IMR-90 (cell line): ENCODE measurements at regions not wholly inside any gene's neighbourhood (a gene's known extent, or its start where the extent isn't known, plus 50 kb on each side); places are given as distances from the start of the nearest gene placed in this dataset.

Experiments used
- ATAC-seq: fragments of 200-7000 bp; cut with Tn5 transposase; 2 replicates; pipeline ENCODE4 v1.9.1; 2020; ENCODE audit warnings: low read depth, mild to moderate bottlenecking, moderate library complexity
- BruUV-seq: library from RNA; stranded (reverse); fragments of 400-500 nt; replicated peaks from 2 replicates; lab custom pipeline; 2021; lab: Mats Ljungman, UMichigan
- CTCF ChIA-PET: fragments of 300-600 bp; formaldehyde crosslinking; extraction: SDS; loops from one replicate; lab custom pipeline; 2021; ENCODE audit warnings: antibody characterized with exemption; lab: Yijun Ruan, JAX
- POLR2A ChIA-PET: fragments of 300-600 bp; sonication (Branson Sonifier 250); formaldehyde crosslinking; loops from one replicate; lab custom pipeline; 2022; ENCODE audit warnings: antibody characterized with exemption; ENCODE audit not compliant: unreplicated experiment; lab: Charles Lee
- DNase-seq: peaks from one replicate; pipeline ENCODE4 v3.0.0; 2013
- H2AFZ ChIP-seq: replicated peaks from 2 replicates; pipeline ENCODE3; 2013; ENCODE audit warnings: low read length, mild to moderate bottlenecking; ENCODE audit not compliant: poor library complexity
- H2AK5ac ChIP-seq: 2 replicates; pipeline ENCODE4 v1.6.1; 2013; ENCODE audit warnings: low read depth, low read length, inconsistent platforms
- H2AK9ac ChIP-seq: replicated peaks from 2 replicates; pipeline ENCODE3; 2013; ENCODE audit warnings: mild to moderate bottlenecking, low read depth, low read length, moderate library complexity; ENCODE audit not compliant: poor library complexity
- H2BK120ac ChIP-seq: 2 replicates; pipeline ENCODE4 v1.6.1; 2013; ENCODE audit warnings: low read depth, low read length, inconsistent platforms
- H2BK15ac ChIP-seq: 3 replicates; pipeline ENCODE4 v1.6.1; 2013; ENCODE audit warnings: low read depth, low read length, inconsistent platforms
- H2BK20ac ChIP-seq: 2 replicates; pipeline ENCODE4 v1.6.1; 2013; ENCODE audit warnings: low read depth, mild to moderate bottlenecking, inconsistent platforms, low read length, moderate library complexity
- H2BK5ac ChIP-seq: 2 replicates; pipeline ENCODE4 v1.6.1; 2013; ENCODE audit warnings: mild to moderate bottlenecking, low read depth, low read length, inconsistent platforms; ENCODE audit not compliant: poor library complexity, severe bottlenecking
- H3K14ac ChIP-seq: replicated peaks from 2 replicates; pipeline ENCODE4 v1.6.1; 2013; ENCODE audit warnings: low read depth, low read length, inconsistent platforms
- H3K18ac ChIP-seq: 2 replicates; pipeline ENCODE4 v1.6.1; 2013; ENCODE audit warnings: low read depth, low read length, control low read depth
- H3K23ac ChIP-seq: 2 replicates; pipeline ENCODE4 v1.6.1; 2013; ENCODE audit warnings: low read depth, low read length, inconsistent platforms
- H3K27ac ChIP-seq: 2 replicates; pipeline ENCODE4 v1.5.1; 2013; ENCODE audit warnings: mild to moderate bottlenecking, control low read depth, low read length; ENCODE audit not compliant: insufficient read depth
- H3K27me3 ChIP-seq: 2 replicates; pipeline ENCODE4 v1.6.1; 2013; ENCODE audit warnings: low read length; ENCODE audit not compliant: control insufficient read depth, insufficient read depth
- H3K36me3 ChIP-seq: 2 replicates; pipeline ENCODE4 v1.6.1; 2013; ENCODE audit warnings: low read length, mixed read lengths; ENCODE audit not compliant: control insufficient read depth, insufficient read depth
- H3K4ac ChIP-seq: 2 replicates; pipeline ENCODE4 v1.6.1; 2013; ENCODE audit warnings: low read depth, low read length, inconsistent platforms
- H3K4me1 ChIP-seq: 2 replicates; pipeline ENCODE4 v1.6.1; 2013; ENCODE audit warnings: low read length, mixed read lengths; ENCODE audit not compliant: control insufficient read depth, insufficient read depth
- H3K4me2 ChIP-seq: 2 replicates; pipeline ENCODE4 v1.6.1; 2013; ENCODE audit warnings: low read depth, mild to moderate bottlenecking, control low read depth, low read length, moderate library complexity
- H3K4me3 ChIP-seq: 2 replicates; pipeline ENCODE4 v1.5.1; 2013; ENCODE audit warnings: low read depth, mild to moderate bottlenecking, control low read depth, low read length, moderate library complexity; ENCODE audit not compliant: insufficient read depth
- H3K56ac ChIP-seq: 2 replicates; pipeline ENCODE4 v1.6.1; 2013; ENCODE audit warnings: low read length, inconsistent platforms; ENCODE audit not compliant: insufficient read depth; ENCODE audit errors: extremely low read depth
- H3K79me1 ChIP-seq, 2 experiments: 2 replicates each; pipeline ENCODE4 v1.6.1; 2013; ENCODE audit warnings: low read length in 2 of 2, inconsistent platforms in 1 of 2, low read depth in 1 of 2
- H3K9ac ChIP-seq: 2 replicates; pipeline ENCODE4 v1.6.1; 2013; ENCODE audit warnings: low read depth, low read length, control low read depth
- H3K9me1 ChIP-seq: 2 replicates; pipeline ENCODE4 v1.6.1; 2013; ENCODE audit warnings: low read length, inconsistent platforms; ENCODE audit not compliant: insufficient read depth
- H3K9me3 ChIP-seq: 2 replicates; pipeline ENCODE4 v1.6.1; 2013; ENCODE audit warnings: low read length; ENCODE audit not compliant: control insufficient read depth, insufficient read depth
- H4K20me1 ChIP-seq: 2 replicates; pipeline ENCODE4 v1.6.1; 2013; ENCODE audit warnings: low read length, inconsistent platforms; ENCODE audit not compliant: insufficient read depth
- H4K5ac ChIP-seq: 2 replicates; pipeline ENCODE4 v1.6.1; 2013; ENCODE audit warnings: mild to moderate bottlenecking, low read depth, low read length, control low read depth
- H4K8ac ChIP-seq, 2 experiments: 2 replicates each; pipeline ENCODE4 v1.6.1; 2013; ENCODE audit warnings: low read depth in 2 of 2, low read length in 2 of 2, control low read depth in 1 of 2, inconsistent platforms in 1 of 2
- H4K91ac ChIP-seq: 2 replicates; pipeline ENCODE4 v1.6.1; 2013; ENCODE audit warnings: low read depth, low read length, inconsistent platforms; ENCODE audit not compliant: insufficient read depth
- BHLHE40 ChIP-seq: fragments of 150-350 bp; IDR thresholded peaks from 2 replicates; pipeline ENCODE4 v1.6.1; 2016; ENCODE audit warnings: mild to moderate bottlenecking, low read depth, low read length
- CEBPB ChIP-seq: IDR thresholded peaks from 2 replicates; pipeline ENCODE4 v1.6.1; 2012; ENCODE audit warnings: low read depth, low read length, improper control_type of control experiment
- CHD1 ChIP-seq: IDR thresholded peaks from 2 replicates; pipeline ENCODE4 v1.6.1; 2012; ENCODE audit warnings: low read depth, low read length, improper control_type of control experiment
- ELK1 ChIP-seq: fragments of 150-350 bp; IDR thresholded peaks from 2 replicates; pipeline ENCODE4 v1.6.1; 2016; ENCODE audit warnings: low read depth, mild to moderate bottlenecking, low read length, moderate library complexity, borderline replicate concordance
- FOS ChIP-seq: fragments of 150-350 bp; IDR thresholded peaks from 2 replicates; pipeline ENCODE4 v1.6.1; 2016; ENCODE audit warnings: low read depth, low read length
- MAFK ChIP-seq: IDR thresholded peaks from 2 replicates; pipeline ENCODE4 v1.6.1; 2012; ENCODE audit warnings: low read depth, low read length, improper control_type of control experiment
- MAZ ChIP-seq: IDR thresholded peaks from 2 replicates; pipeline ENCODE4 v1.6.1; 2012; ENCODE audit warnings: low read depth, mild to moderate bottlenecking, low read length, improper control_type of control experiment, moderate library complexity, borderline replicate concordance
- MXI1 ChIP-seq: IDR thresholded peaks from 2 replicates; pipeline ENCODE4 v1.6.1; 2012; ENCODE audit warnings: low read depth, mild to moderate bottlenecking, low read length, moderate library complexity, borderline replicate concordance
- NFE2L2 ChIP-seq: fragments of 150-350 bp; IDR thresholded peaks from 2 replicates; pipeline ENCODE4 v1.6.1; 2016; ENCODE audit warnings: low read depth, mild to moderate bottlenecking, low read length
- POLR2A ChIP-seq: IDR thresholded peaks from 2 replicates; pipeline ENCODE4 v1.6.1; 2012; ENCODE audit warnings: mild to moderate bottlenecking, low read depth, low read length
- RAD21 ChIP-seq: IDR thresholded peaks from 2 replicates; pipeline ENCODE4 v1.6.1; 2012; ENCODE audit warnings: low read length, improper control_type of control experiment
- RCOR1 ChIP-seq: IDR thresholded peaks from 2 replicates; pipeline ENCODE4 v1.6.1; 2012; ENCODE audit warnings: mild to moderate bottlenecking, low read length, improper control_type of control experiment; ENCODE audit not compliant: insufficient replicate concordance
- RFX5 ChIP-seq: IDR thresholded peaks from 2 replicates; pipeline ENCODE4 v1.8.0; 2012; ENCODE audit warnings: low read depth, mild to moderate bottlenecking, low read length, moderate library complexity
- SMC3 ChIP-seq: fragments of 150-350 bp; IDR thresholded peaks from 2 replicates; pipeline ENCODE4 v1.6.1; 2016; ENCODE audit warnings: low read depth, mild to moderate bottlenecking, antibody characterized with exemption, low read length, moderate library complexity
- WGBS, 2 experiments: methylation state at CpG; one replicate each; pipeline versions ENCODE4 v1.1.5 to v1.1.7; 2013; ENCODE audit warnings: missing lambda C conversion rate in 2 of 2; ENCODE audit not compliant: insufficient read length in 1 of 2; ENCODE audit errors: extremely low coverage in 2 of 2; 5-methylcytosine and 5-hydroxymethylcytosine counted together
- dilution Hi-C: fragments of 300-500 bp; cut with HindIII; formaldehyde crosslinking; loops from one replicate; pipeline ENCODE4 v1.14.3; 2018; ENCODE audit warnings: low sequenced_read_pairs; ENCODE audit not compliant: unreplicated experiment
- in situ Hi-C: fragments of 300-500 bp; cut with MboI; formaldehyde crosslinking; loops from 3 replicates; pipeline ENCODE4 v1.14.3; 2019; ENCODE audit warnings: low sequenced_read_pairs, inconsistent platforms, mixed read lengths
- intact Hi-C: fragments of 100-400 bp; cut with micrococcal nuclease; formaldehyde crosslinking; loops from 2 replicates; pipeline ENCODE4 v1.10.0; 2022
- TF ChIP-seq, protein P1 (sequence below): conservative IDR thresholded peaks from 2 replicates; pipeline ENCODE4 v1.5.1; 2012; ENCODE audit warnings: mild to moderate bottlenecking, low read depth, low read length, improper control_type of control experiment
- TF ChIP-seq, protein P2 (sequence below): fragments of 150-350 bp; IDR thresholded peaks from 2 replicates; pipeline ENCODE4 v1.6.1; 2017; ENCODE audit warnings: mild to moderate bottlenecking, antibody characterized with exemption, low read length, low read depth

DNA sequence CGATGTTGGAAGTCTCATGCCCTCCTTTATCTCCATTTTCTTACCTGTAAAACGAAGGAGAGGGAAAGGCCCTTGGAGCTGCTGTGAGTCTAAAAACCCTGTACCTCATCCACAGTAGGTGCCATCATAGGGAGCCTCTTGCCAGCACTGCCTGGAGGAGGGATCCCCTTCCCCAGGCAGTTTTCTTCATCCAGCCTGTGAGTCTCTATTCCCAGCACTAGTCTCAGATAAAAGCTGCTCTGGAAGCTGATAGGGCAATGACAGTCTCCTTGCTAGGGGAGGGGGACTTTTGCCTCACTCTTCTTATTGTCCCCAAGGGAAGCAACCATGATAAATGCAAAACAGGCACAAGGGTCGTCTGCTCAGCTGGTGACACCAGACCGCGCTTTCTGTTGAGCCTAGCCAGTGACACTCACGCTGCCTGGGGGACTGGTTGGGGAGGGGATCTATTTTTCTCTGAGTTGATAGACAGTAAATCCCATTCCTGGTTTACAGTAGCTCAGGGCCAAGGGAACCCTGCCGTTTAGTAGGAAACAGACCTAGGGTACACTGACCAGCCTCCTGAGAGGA, 139.5 kb upstream of the NABP1 start:
- H2BK15ac ChIP-seq, result no peak overlapping the region
- no peaks in the 10 kb centered on the region for H3K4me1 ChIP-seq
- no TSS peak for BruUV-seq
- no peak overlapping the region for H3K4me3 ChIP-seq
- H2AK5ac ChIP-seq, result no peak overlapping the region
- in situ Hi-C loops, result no loop called here
- no peak overlapping the region for H3K14ac ChIP-seq
- H2AFZ ChIP-seq, result no peak overlapping the region
- no peaks in the 10 kb centered on the region for H4K20me1 ChIP-seq
- ChIA-PET CTCF (interaction anchor here (0.5 to 1.5 kb wide), 11 partner anchors 8 to 964 kb away, joined by 3 to 9 read pairs (median 4); no protein-coding TSS in a partner anchor), POLR2A (interaction anchor here (0.6 kb wide), 1 partner anchor 14 kb away, joined by 3 read pairs; no protein-coding TSS in a partner anchor)
- no peak overlapping the region for H4K8ac ChIP-seq
- no peak overlapping the region for H2AK9ac ChIP-seq
- no peak overlapping the region for H4K91ac ChIP-seq
- no peaks in the 10 kb centered on the region for H3K36me3 ChIP-seq
- H4K5ac ChIP-seq, result no peak overlapping the region
- no peak overlapping the region for H3K9ac ChIP-seq
- WGBS, 2 experiments, result 60% methylated on average over 1 of the region's 7 CpGs; no CpG with 5 or more reads in 1 of the 2 experiments
- TF ChIP-seq, protein P1, sequence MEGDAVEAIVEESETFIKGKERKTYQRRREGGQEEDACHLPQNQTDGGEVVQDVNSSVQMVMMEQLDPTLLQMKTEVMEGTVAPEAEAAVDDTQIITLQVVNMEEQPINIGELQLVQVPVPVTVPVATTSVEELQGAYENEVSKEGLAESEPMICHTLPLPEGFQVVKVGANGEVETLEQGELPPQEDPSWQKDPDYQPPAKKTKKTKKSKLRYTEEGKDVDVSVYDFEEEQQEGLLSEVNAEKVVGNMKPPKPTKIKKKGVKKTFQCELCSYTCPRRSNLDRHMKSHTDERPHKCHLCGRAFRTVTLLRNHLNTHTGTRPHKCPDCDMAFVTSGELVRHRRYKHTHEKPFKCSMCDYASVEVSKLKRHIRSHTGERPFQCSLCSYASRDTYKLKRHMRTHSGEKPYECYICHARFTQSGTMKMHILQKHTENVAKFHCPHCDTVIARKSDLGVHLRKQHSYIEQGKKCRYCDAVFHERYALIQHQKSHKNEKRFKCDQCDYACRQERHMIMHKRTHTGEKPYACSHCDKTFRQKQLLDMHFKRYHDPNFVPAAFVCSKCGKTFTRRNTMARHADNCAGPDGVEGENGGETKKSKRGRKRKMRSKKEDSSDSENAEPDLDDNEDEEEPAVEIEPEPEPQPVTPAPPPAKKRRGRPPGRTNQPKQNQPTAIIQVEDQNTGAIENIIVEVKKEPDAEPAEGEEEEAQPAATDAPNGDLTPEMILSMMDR, result no peak
- TF ChIP-seq, protein P2, sequence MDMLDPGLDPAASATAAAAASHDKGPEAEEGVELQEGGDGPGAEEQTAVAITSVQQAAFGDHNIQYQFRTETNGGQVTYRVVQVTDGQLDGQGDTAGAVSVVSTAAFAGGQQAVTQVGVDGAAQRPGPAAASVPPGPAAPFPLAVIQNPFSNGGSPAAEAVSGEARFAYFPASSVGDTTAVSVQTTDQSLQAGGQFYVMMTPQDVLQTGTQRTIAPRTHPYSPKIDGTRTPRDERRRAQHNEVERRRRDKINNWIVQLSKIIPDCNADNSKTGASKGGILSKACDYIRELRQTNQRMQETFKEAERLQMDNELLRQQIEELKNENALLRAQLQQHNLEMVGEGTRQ, result no peak
- TF ChIP-seq ELK1, result no peak
- TF ChIP-seq RAD21, result no peak
- TF ChIP-seq RFX5, result no peak
- no peak for TF ChIP-seq MXI1
- no peak for TF ChIP-seq MAZ
- TF ChIP-seq CHD1, result no peak
- TF ChIP-seq BHLHE40, result no peak
- no peak for TF ChIP-seq MAFK
- TF ChIP-seq POLR2A, result no peak
- no peak for TF ChIP-seq RCOR1
- no peak for TF ChIP-seq FOS
- no peak for TF ChIP-seq NFE2L2
- TF ChIP-seq SMC3, result no peak
- TF ChIP-seq CEBPB, result no peak
- no peak overlapping the region for H3K4ac ChIP-seq
- H2BK5ac ChIP-seq, result no peak overlapping the region
- H3K27me3 ChIP-seq, result peaks cover 12% of the 10 kb centered on the region
- H2BK120ac ChIP-seq, result no peak overlapping the region
- intact Hi-C loops, result no loop called here
- ATAC-seq, result no peak
- no peak for DNase-seq
- H3K56ac ChIP-seq, result no peak overlapping the region
- no peak overlapping the region for H3K4me2 ChIP-seq
- no peaks in the 10 kb centered on the region for H3K9me1 ChIP-seq
- no peak overlapping the region for H3K23ac ChIP-seq
- H3K9me3 ChIP-seq, result no peaks in the 10 kb centered on the region
- H3K79me1 ChIP-seq, result no peaks in the 10 kb centered on the region
- H3K18ac ChIP-seq, result no peak overlapping the region
- H3K27ac ChIP-seq, result no peak overlapping the region
- dilution Hi-C loops, result no loop called here
- H2BK20ac ChIP-seq, result no peak overlapping the region
